ENCODE measurements at regions not wholly inside any gene's neighbourhood (a gene's known extent, or its start where the extent isn't known, plus 50 kb on each side); places are given as distances from the start of the nearest gene placed in this dataset.
"Not testable (repeated sequence)": the region's sequence is repeated elsewhere in the genome, so short reads cannot be mapped to it uniquely, and the experiment has no call there.

DNA sequence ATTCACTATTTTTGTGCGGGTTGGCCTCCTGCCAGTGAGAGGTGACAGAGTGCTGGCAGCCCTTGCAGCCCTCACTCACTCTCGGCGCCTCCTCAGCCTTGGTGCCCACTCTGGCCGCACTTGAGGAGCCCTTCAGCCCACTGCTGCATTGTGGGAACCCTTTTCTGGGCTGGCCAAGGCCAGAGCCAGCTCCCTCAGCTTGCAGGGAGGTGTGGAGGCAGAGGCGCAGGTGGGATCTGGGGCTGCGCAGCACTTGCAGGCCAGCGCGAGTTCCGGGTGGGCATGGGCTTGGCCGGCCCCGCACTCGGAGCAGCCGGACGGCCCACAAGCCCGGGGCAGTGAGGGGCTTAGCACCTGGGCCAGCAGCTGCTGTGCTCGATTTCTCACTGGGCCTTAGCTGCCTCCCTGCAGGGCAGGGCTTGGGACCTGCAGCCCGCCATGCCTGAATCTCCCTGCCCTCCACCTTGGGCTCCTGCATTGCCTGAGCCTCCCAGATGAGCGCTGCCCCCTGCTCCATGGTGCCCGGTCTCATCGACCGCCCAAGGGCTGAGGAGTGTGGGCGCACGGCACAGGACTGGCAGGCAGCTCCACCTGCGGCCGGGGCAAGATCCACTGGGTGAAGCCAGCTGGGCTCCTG is 178.7 kb upstream of the PKP2 start:
- H3K4me1 Mint-ChIP-seq (ENCODE audit: low read depth); H3K27me3 Mint-ChIP-seq; H3K4me3 Mint-ChIP-seq; H3K27ac Mint-ChIP-seq; POLR2A ChIA-PET; CTCF ChIA-PET; intact Hi-C loops (cut with DNase I, micrococcal nuclease); H3K27ac ChIP-seq (ENCODE audit: low read depth in 1 of 2, low read length in 2 of 2); H3K36me3 Mint-ChIP-seq (ENCODE audit: low read depth); DNase-seq; H3K36me3 ChIP-seq (ENCODE audit: insufficient read depth, low read length); H3K4me1 ChIP-seq (ENCODE audit: insufficient read depth, low read length); H3K27me3 ChIP-seq (ENCODE audit: control insufficient read depth in 1 of 2, insufficient read depth in 2 of 2, low read length in 2 of 2); ATAC-seq (ENCODE audit: poor library complexity); H3K9me3 Mint-ChIP-seq; H3K4me3 ChIP-seq (ENCODE audit: low read length): not testable (repeated sequence)
- peaks cover 0 to 13% of the 10 kb centered on the region in 2 experiments for H3K9me3 ChIP-seq (ENCODE audit: control insufficient read depth in 1 of 2, insufficient read depth in 1 of 2, low read length in 2 of 2)

DNA sequence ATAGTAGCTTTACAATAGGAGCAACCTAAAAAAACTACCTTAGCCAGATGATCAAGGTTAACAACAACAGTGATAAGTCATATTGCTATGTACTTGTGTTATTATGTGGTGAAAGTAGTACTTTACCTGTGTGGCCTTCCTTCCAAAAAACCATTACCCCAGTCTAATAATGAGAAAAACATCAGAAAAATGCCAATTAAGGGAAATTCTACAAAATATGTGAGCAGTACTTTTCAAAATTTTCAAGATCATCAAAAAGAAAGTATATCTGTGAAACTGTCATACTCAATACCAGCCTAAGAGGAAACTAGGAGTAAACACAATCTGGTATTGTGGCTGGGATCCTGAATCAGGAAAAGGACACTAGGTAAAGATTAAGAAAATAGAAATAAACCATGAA is 165.3 kb upstream of the PKP2 start:
- no peak for ATAC-seq (ENCODE audit: poor library complexity)
- TF ChIP-seq, protein P1, sequence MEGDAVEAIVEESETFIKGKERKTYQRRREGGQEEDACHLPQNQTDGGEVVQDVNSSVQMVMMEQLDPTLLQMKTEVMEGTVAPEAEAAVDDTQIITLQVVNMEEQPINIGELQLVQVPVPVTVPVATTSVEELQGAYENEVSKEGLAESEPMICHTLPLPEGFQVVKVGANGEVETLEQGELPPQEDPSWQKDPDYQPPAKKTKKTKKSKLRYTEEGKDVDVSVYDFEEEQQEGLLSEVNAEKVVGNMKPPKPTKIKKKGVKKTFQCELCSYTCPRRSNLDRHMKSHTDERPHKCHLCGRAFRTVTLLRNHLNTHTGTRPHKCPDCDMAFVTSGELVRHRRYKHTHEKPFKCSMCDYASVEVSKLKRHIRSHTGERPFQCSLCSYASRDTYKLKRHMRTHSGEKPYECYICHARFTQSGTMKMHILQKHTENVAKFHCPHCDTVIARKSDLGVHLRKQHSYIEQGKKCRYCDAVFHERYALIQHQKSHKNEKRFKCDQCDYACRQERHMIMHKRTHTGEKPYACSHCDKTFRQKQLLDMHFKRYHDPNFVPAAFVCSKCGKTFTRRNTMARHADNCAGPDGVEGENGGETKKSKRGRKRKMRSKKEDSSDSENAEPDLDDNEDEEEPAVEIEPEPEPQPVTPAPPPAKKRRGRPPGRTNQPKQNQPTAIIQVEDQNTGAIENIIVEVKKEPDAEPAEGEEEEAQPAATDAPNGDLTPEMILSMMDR (IDR thresholded peaks at IDR 0.05) = no peak
- no peaks in the 10 kb centered on the region for H3K4me1 ChIP-seq (ENCODE audit: insufficient read depth, low read length)
- no peak for DNase-seq
- Mint-ChIP-seq H3K4me3 (no peak overlapping the region), H3K36me3 (ENCODE audit: low read depth) (no peaks in the 10 kb centered on the region), H3K9me3 (peaks cover 12% of the 10 kb centered on the region), H3K4me1 (ENCODE audit: low read depth) (no peaks in the 10 kb centered on the region), H3K27me3 (no peaks in the 10 kb centered on the region), H3K27ac (no peak overlapping the region)
- H3K27ac ChIP-seq (ENCODE audit: low read depth in 1 of 2, low read length in 2 of 2) = no peak overlapping the region
- peaks cover 4 to 15% of the 10 kb centered on the region in 2 experiments for H3K9me3 ChIP-seq (ENCODE audit: control insufficient read depth in 1 of 2, insufficient read depth in 1 of 2, low read length in 2 of 2)
- no peak overlapping the region for H3K4me3 ChIP-seq (ENCODE audit: low read length)
- ChIA-PET POLR2A (no interaction called here), CTCF (no interaction called here)
- no peaks in the 10 kb centered on the region for H3K27me3 ChIP-seq (ENCODE audit: control insufficient read depth in 1 of 2, insufficient read depth in 2 of 2, low read length in 2 of 2)
- intact Hi-C loops (cut with DNase I, micrococcal nuclease) = no loop called here
- H3K36me3 ChIP-seq (ENCODE audit: insufficient read depth, low read length) = no peaks in the 10 kb centered on the region

DNA sequence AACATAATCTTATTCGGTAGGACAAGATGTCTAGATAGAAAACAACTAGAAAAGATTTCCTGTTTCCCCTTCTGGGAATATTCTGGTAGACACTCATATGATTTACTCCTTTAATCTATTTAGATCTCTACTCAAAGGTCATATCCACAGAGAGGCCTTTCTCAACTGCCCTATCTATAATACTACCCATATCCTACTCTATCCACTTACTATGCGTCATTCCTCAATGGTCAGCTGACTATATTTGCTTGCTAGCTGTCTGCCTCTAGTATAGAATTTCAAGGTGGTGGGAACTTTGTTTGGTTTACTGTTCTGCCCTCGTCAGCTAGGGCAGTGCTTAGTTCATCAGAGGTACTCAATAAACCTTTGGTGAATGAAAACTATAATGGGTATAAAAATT is 157.8 kb upstream of the PKP2 start:
- Mint-ChIP-seq H3K36me3 (ENCODE audit: low read depth) (no peaks in the 10 kb centered on the region), H3K27ac (no peak overlapping the region), H3K4me3 (no peak overlapping the region), H3K9me3 (peaks cover 5% of the 10 kb centered on the region), H3K27me3 (no peaks in the 10 kb centered on the region), H3K4me1 (ENCODE audit: low read depth) (no peaks in the 10 kb centered on the region)
- Histone ChIP-seq H3K27me3 (ENCODE audit: control insufficient read depth in 1 of 2, insufficient read depth in 2 of 2, low read length in 2 of 2) (no peaks in the 10 kb centered on the region), H3K36me3 (ENCODE audit: insufficient read depth, low read length) (no peaks in the 10 kb centered on the region), H3K4me1 (ENCODE audit: insufficient read depth, low read length) (no peaks in the 10 kb centered on the region), H3K9me3 (ENCODE audit: control insufficient read depth in 1 of 2, insufficient read depth in 1 of 2, low read length in 2 of 2) (peaks cover 0 to 12% of the 10 kb centered on the region in 2 experiments), H3K27ac (ENCODE audit: low read depth in 1 of 2, low read length in 2 of 2) (no peak overlapping the region), H3K4me3 (ENCODE audit: low read length) (no peak overlapping the region)
- ATAC-seq (ENCODE audit: poor library complexity) (no peak), DNase-seq (no peak)
- POLR2A ChIA-PET = no interaction called here
- TF ChIP-seq, protein P1 (IDR thresholded peaks at IDR 0.05) = no peak
- CTCF ChIA-PET = no interaction called here
- intact Hi-C loops (cut with DNase I, micrococcal nuclease) = no loop called here

All from CD4-positive, alpha-beta T cell (primary cell).